Activated naive CD4-positive, alpha-beta T cell treated with anti-CD3 and anti-CD28 coated beads for 36 hours (primary cell): ENCODE measurements at regions not wholly inside any gene's neighbourhood (a gene's known extent, or its start where the extent isn't known, plus 50 kb on each side); places are given as distances from the start of the nearest gene placed in this dataset.
"Not testable (repeated sequence)": the region's sequence is repeated elsewhere in the genome, so short reads cannot be mapped to it uniquely, and the experiment has no call there.

ENCODE experiments used
- CTCF ChIA-PET: fragments of 350-600 bp; sonication (Branson Sonifier 250); formaldehyde crosslinking; loops from one replicate; lab custom pipeline; 2021; ENCODE audit warnings: antibody characterized with exemption; lab: Charles Lee
- DNase-seq: peaks from one replicate; pipeline ENCODE4 v3.0.0-alpha.2; 2020
- H3K27ac Mint-ChIP-seq: one replicate; pipeline ENCODE4 v1.8.0; 2021; ENCODE audit warnings: mild to moderate bottlenecking, mixed read lengths
- H3K27me3 Mint-ChIP-seq: one replicate; pipeline ENCODE4 v1.8.0; 2021; ENCODE audit warnings: low read depth, mixed read lengths
- H3K36me3 Mint-ChIP-seq: one replicate; pipeline ENCODE4 v1.8.0; 2021; ENCODE audit warnings: low read depth, mixed read lengths
- H3K4me1 Mint-ChIP-seq: one replicate; pipeline ENCODE4 v1.8.0; 2021; ENCODE audit warnings: low read depth, mixed read lengths
- H3K4me3 Mint-ChIP-seq: one replicate; pipeline ENCODE4 v1.8.0; 2021; ENCODE audit warnings: mild to moderate bottlenecking, moderate library complexity, mixed read lengths
- H3K9me3 Mint-ChIP-seq: one replicate; pipeline ENCODE4 v1.8.0; 2021; ENCODE audit warnings: mixed read lengths
- intact Hi-C: fragments of 100-400 bp; cut with micrococcal nuclease; formaldehyde crosslinking; loops from one replicate; pipeline ENCODE4 v1.15.1; 2023

DNA sequence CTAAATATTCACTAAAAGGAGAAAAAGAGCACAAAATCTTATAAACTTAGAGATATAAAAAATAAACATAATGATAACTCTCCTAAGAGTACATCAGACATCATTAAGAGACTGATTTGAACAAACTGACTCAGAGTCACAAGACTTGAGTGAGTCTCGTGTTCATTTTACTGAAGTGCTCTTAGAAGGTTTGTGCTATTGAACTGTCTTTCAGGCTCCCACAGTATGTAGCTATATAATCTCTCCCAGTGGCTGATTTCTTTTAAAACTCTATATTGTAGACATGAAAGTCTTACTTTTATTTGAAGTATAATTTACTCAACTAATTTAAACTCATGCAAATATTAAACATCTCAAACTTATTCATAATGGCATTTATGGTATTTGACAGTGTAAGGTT is 456.0 kb upstream of the FAM174A start:
- H3K4me1 Mint-ChIP-seq, H3K9me3 Mint-ChIP-seq, H3K36me3 Mint-ChIP-seq, intact Hi-C loops, CTCF ChIA-PET, DNase-seq, H3K27ac Mint-ChIP-seq, H3K4me3 Mint-ChIP-seq, H3K27me3 Mint-ChIP-seq: not testable (repeated sequence)

- H3K27ac Mint-ChIP-seq, H3K36me3 Mint-ChIP-seq, DNase-seq, intact Hi-C loops, H3K9me3 Mint-ChIP-seq, H3K4me1 Mint-ChIP-seq, H3K4me3 Mint-ChIP-seq, CTCF ChIA-PET, H3K27me3 Mint-ChIP-seq: not testable (repeated sequence)
These were observed 469.2 kb upstream of the FAM174A start for GRCh38 chr5:100066020-100066419.

DNA sequence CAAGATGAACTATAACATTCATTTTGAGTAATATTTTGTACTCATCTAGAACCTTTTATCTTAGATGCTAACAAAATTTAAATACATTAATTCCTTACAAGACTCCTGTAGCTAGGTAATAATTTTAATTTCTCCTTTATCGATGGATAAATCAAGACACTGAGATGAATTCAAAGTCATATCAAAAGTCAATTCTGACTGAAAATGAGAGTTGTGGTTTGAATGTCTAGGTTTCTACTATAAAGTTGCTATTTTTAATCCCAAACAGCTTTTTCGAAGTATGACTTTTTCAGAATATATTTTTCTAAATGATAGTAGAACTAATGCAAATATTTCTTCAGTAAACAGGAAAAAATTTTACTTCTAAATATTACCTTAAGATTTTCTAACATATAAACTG is 491.7 kb upstream of the FAM174A start:
- intact Hi-C loops: no loop called here
- Mint-ChIP-seq H3K36me3 (no peaks in the 10 kb centered on the region), H3K27me3 (peaks cover 2% of the 10 kb centered on the region), H3K9me3 (no peaks in the 10 kb centered on the region), H3K4me3 (no peak overlapping the region), H3K4me1 (no peaks in the 10 kb centered on the region), H3K27ac (no peak overlapping the region)
- CTCF ChIA-PET: no interaction called here
- DNase-seq: no peak

- Mint-ChIP-seq H3K9me3 (no peaks in the 10 kb centered on the region), H3K36me3 (no peaks in the 10 kb centered on the region), H3K4me1 (no peaks in the 10 kb centered on the region), H3K27ac (no peak overlapping the region), H3K27me3 (no peaks in the 10 kb centered on the region), H3K4me3 (no peak overlapping the region)
- intact Hi-C loops: no loop called here
- DNase-seq: no peak
- CTCF ChIA-PET: no interaction called here
These were observed 508.6 kb upstream of the FAM174A start for GRCh38 chr5:100026606-100027005.

GRCh38 chr5:100023536-100023935 is 511.6 kb upstream of the FAM174A start:
- Mint-ChIP-seq H3K4me1 (no peaks in the 10 kb centered on the region), H3K27ac (no peak overlapping the region), H3K4me3 (no peak overlapping the region), H3K9me3 (no peaks in the 10 kb centered on the region), H3K27me3 (no peaks in the 10 kb centered on the region), H3K36me3 (no peaks in the 10 kb centered on the region)
- intact Hi-C loops: no loop called here
- CTCF ChIA-PET: no interaction called here
- DNase-seq: no peak

GRCh38 chr5:100017520-100018262 is 517.5 kb upstream of the FAM174A start:
- CTCF ChIA-PET: no interaction called here
- no peaks in the 10 kb centered on the region for H3K27me3 Mint-ChIP-seq
- intact Hi-C loops: no loop called here
- no peak for DNase-seq
- H3K4me1 Mint-ChIP-seq: no peaks in the 10 kb centered on the region
- no peak overlapping the region for H3K4me3 Mint-ChIP-seq
- no peaks in the 10 kb centered on the region for H3K36me3 Mint-ChIP-seq
- no peaks in the 10 kb centered on the region for H3K9me3 Mint-ChIP-seq
- no peak overlapping the region for H3K27ac Mint-ChIP-seq

GRCh38 chr5:100013305-100013704 is 521.9 kb upstream of the FAM174A start:
- DNase-seq, H3K9me3 Mint-ChIP-seq, H3K4me1 Mint-ChIP-seq, CTCF ChIA-PET, H3K27ac Mint-ChIP-seq, H3K36me3 Mint-ChIP-seq, H3K27me3 Mint-ChIP-seq, H3K4me3 Mint-ChIP-seq, intact Hi-C loops: not testable (repeated sequence)

- not testable (repeated sequence) for H3K27me3 Mint-ChIP-seq
These were observed 524.0 kb upstream of the FAM174A start for GRCh38 chr5:100011160-100011559.

GRCh38 chr5:100004969-100005368 is 530.2 kb upstream of the FAM174A start:
- intact Hi-C loops: no loop called here

More at GRCh38 chr5:100011160-100011559, 524.0 kb upstream of the FAM174A start:
- H3K4me3 Mint-ChIP-seq, H3K9me3 Mint-ChIP-seq, intact Hi-C loops, H3K4me1 Mint-ChIP-seq, H3K27ac Mint-ChIP-seq, H3K36me3 Mint-ChIP-seq, DNase-seq, CTCF ChIA-PET: not testable (repeated sequence)

GRCh38 chr5:99998319-99998718 is 536.9 kb upstream of the FAM174A start:
- no peak for DNase-seq
- Mint-ChIP-seq H3K9me3 (no peaks in the 10 kb centered on the region), H3K36me3 (no peaks in the 10 kb centered on the region), H3K27ac (no peak overlapping the region), H3K4me1 (no peaks in the 10 kb centered on the region), H3K27me3 (no peaks in the 10 kb centered on the region), H3K4me3 (no peak overlapping the region)
- CTCF ChIA-PET: no interaction called here
- intact Hi-C loops: no loop called here

More at GRCh38 chr5:100004969-100005368, 530.2 kb upstream of the FAM174A start:
- Mint-ChIP-seq H3K27me3 (no peaks in the 10 kb centered on the region), H3K4me3 (no peak overlapping the region), H3K4me1 (no peaks in the 10 kb centered on the region), H3K36me3 (no peaks in the 10 kb centered on the region), H3K9me3 (peaks cover 7% of the 10 kb centered on the region), H3K27ac (no peak overlapping the region)
- no peak for DNase-seq
- CTCF ChIA-PET: no interaction called here

GRCh38 chr5:99995407-99995806 is 539.8 kb upstream of the FAM174A start:
- DNase-seq: no peak
- CTCF ChIA-PET: no interaction called here
- Mint-ChIP-seq H3K4me3 (no peak overlapping the region), H3K36me3 (no peaks in the 10 kb centered on the region), H3K27me3 (no peaks in the 10 kb centered on the region), H3K4me1 (no peaks in the 10 kb centered on the region), H3K9me3 (no peaks in the 10 kb centered on the region), H3K27ac (no peak overlapping the region)
- intact Hi-C loops: no loop called here

DNA sequence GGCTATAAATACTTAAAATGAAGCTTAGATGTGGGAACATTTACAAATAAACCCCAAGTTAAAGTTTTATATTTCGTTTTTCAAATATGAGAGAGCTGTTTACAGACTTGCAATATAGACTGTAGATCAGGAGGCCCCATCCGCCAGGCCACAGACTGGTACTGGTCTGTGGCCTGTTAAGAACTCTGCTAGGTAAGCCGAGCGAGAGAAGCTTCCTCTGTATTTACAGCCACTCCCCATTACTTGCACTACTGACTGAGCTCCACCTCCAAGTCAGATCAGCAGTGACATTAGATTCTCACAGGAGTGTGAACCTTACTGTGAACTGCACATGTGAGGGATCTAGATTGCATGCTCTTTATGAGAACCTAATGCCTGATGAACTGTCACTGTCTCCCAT is 561.4 kb upstream of the FAM174A start:
- no peaks in the 10 kb centered on the region for H3K4me1 Mint-ChIP-seq
- H3K27me3 Mint-ChIP-seq: no peaks in the 10 kb centered on the region
- no peak overlapping the region for H3K4me3 Mint-ChIP-seq
- intact Hi-C loops: no loop called here
- H3K9me3 Mint-ChIP-seq: no peaks in the 10 kb centered on the region
- CTCF ChIA-PET: no interaction called here
- no peak for DNase-seq
- H3K27ac Mint-ChIP-seq: no peak overlapping the region
- H3K36me3 Mint-ChIP-seq: no peaks in the 10 kb centered on the region

DNA sequence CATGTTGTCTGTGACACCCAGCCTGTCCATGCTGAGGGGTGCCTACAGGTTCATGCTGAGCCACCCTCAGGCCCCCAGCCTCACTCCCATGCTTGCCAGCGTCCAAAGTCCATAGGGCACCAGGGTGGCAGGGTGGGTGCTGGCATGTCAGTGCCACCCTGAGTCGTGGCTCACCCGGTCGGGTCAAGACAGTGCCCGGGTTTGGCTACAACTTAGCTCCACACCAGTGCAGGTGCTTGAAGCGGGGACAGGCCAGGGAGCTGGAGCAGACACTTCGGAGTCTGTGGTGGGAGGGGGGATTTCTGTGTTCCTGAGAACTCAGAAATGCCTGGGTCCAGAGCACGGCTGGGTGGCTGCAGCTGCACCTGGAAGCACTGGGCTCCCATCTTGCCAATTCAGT is 579.2 kb upstream of the FAM174A start:
- Mint-ChIP-seq H3K4me1 (no peaks in the 10 kb centered on the region), H3K9me3 (peaks cover 8% of the 10 kb centered on the region), H3K4me3 (no peak overlapping the region), H3K36me3 (no peaks in the 10 kb centered on the region), H3K27me3 (no peaks in the 10 kb centered on the region), H3K27ac (no peak overlapping the region)
- intact Hi-C loops: no loop called here
- CTCF ChIA-PET: no interaction called here
- DNase-seq: no peak
